Left ventricle myocardium inferior (tissue), 1 donor: ENCODE measurements at regions not wholly inside any gene's neighbourhood (a gene's known extent, or its start where the extent isn't known, plus 50 kb on each side); places are given as distances from the start of the nearest gene placed in this dataset.

Experiments used
- DNase-seq: peaks from one replicate; pipeline ENCODE4 v3.0.0-alpha.2; 2020
- H3K27ac ChIP-seq: fragments of 200-600 bp; replicated peaks from 2 replicates; pipeline ENCODE4 v1.8.0; 2021
- H3K27me3 ChIP-seq: fragments of 200-600 bp; 2 replicates; pipeline ENCODE4 v1.8.0; 2021; ENCODE audit warnings: low read depth
- H3K36me3 ChIP-seq: fragments of 200-600 bp; 2 replicates; pipeline ENCODE4 v1.8.0; 2021
- H3K4me1 ChIP-seq: fragments of 200-600 bp; 2 replicates; pipeline ENCODE4 v1.8.0; 2021
- H3K4me3 ChIP-seq: fragments of 200-600 bp; 2 replicates; pipeline ENCODE4 v1.8.0; 2021; ENCODE audit warnings: mild to moderate bottlenecking, moderate library complexity
- H3K9me3 ChIP-seq: fragments of 200-600 bp; replicated peaks from 2 replicates; pipeline ENCODE4 v1.8.0; 2021
- CTCF ChIP-seq: fragments of 200-600 bp; IDR thresholded peaks from 2 replicates; pipeline ENCODE4 v1.8.0; 2021; ENCODE audit warnings: antibody characterized with exemption, mild to moderate bottlenecking, borderline replicate concordance
- intact Hi-C: fragments of 100-400 bp; cut with micrococcal nuclease; formaldehyde crosslinking; loops from one replicate; pipeline ENCODE4 v1.11.0; 2022
- donor health status: DM: no; HTN: yes; CAD: no; lungs with severe emphysema.

DNA sequence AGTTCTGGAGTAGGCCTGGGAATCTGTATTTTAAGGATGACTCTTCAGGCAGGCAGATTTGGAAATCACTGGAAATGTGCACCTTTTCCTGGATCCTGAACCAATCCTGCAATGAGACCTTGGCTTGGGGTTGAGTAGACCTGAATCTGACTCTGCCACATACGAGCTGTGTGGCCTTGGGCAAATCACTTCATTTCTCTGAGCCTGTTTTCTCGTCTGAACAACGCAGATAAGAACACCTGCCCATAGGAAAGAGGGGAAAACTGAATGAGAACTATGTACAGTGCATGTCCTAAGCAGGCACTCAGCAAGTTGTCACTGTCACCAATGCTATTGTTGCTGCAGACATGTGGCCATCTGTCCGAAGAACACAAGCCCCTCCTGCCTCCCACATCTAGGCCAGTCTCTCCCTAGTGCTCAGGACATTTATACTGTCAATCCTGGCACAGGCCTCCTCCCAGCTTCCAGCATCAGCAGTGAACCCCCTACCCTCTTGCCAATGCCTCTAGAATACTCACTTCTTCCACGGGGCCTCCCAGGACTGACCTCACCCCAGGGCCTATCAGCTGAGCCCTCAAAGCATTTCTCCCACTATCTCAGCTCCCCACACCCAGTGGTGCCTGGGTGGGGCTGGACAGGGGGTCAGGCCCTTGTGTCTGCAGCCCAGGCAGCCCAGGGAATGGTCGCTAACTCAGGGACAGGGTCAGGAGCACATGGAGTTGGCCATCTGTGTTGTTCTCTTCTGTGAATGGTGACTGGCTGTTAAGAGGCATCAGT lies 88.8 kb upstream of the ZBTB40 start:
- Histone ChIP-seq H3K9me3 (no peaks in the 10 kb centered on the region), H3K27me3 (peaks cover 97% of the 10 kb centered on the region), H3K36me3 (no peaks in the 10 kb centered on the region), H3K4me3 (no peak overlapping the region), H3K27ac (no peak overlapping the region), H3K4me1 (no peaks in the 10 kb centered on the region)
- TF ChIP-seq CTCF: no peak
- intact Hi-C loops: no loop called here
- DNase-seq: no peak

- Histone ChIP-seq H3K9me3 (no peaks in the 10 kb centered on the region), H3K36me3 (no peaks in the 10 kb centered on the region), H3K27me3 (peaks cover 97% of the 10 kb centered on the region), H3K4me3 (no peak overlapping the region), H3K4me1 (no peaks in the 10 kb centered on the region), H3K27ac (no peak overlapping the region)
- no peak for TF ChIP-seq CTCF
- intact Hi-C loops: no loop called here
- DNase-seq: no peak
These were observed 88.0 kb upstream of the ZBTB40 start for GRCh38 chr1:22363403-22364325.

DNA sequence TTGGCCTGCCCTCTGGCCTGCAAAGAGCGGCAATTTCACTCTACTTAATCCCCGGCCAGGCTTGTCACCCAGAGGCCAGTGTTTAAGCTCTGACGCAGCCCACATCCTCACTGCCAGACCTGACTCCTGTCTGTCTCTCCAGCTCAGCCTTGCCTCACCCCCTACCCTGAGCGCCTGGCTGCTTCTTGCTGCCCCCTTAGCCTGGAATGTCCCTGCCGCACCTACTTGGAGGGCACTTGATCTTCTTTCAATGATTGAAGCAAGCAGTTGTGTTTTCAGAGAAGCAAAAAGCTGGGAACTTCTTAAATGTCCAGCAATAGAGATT lies 87.4 kb upstream of the ZBTB40 start:
- no peak for DNase-seq
- intact Hi-C loops: no loop called here
- no peaks in the 10 kb centered on the region for H3K4me1 ChIP-seq
- H3K27ac ChIP-seq: no peak overlapping the region
- peaks cover 97% of the 10 kb centered on the region for H3K27me3 ChIP-seq
- no peaks in the 10 kb centered on the region for H3K9me3 ChIP-seq
- no peaks in the 10 kb centered on the region for H3K36me3 ChIP-seq
- no peak overlapping the region for H3K4me3 ChIP-seq
- no peak for TF ChIP-seq CTCF

- intact Hi-C loops: no loop called here
- TF ChIP-seq CTCF: no peak
- DNase-seq: no peak
- H3K27me3 ChIP-seq: peaks cover 97% of the 10 kb centered on the region
- no peak overlapping the region for H3K4me3 ChIP-seq
- H3K36me3 ChIP-seq: no peaks in the 10 kb centered on the region
- H3K27ac ChIP-seq: no peak overlapping the region
- H3K4me1 ChIP-seq: no peaks in the 10 kb centered on the region
- no peaks in the 10 kb centered on the region for H3K9me3 ChIP-seq
These were observed 86.9 kb upstream of the ZBTB40 start for GRCh38 chr1:22364764-22365163.

GRCh38 chr1:22365331-22366295 lies 86.0 kb upstream of the ZBTB40 start:
- intact Hi-C loops: no loop called here
- Histone ChIP-seq H3K36me3 (no peaks in the 10 kb centered on the region), H3K27me3 (peaks cover 97% of the 10 kb centered on the region), H3K4me1 (no peaks in the 10 kb centered on the region), H3K27ac (no peak overlapping the region), H3K4me3 (no peak overlapping the region), H3K9me3 (no peaks in the 10 kb centered on the region)
- no peak for DNase-seq
- TF ChIP-seq CTCF: no peak
